Endothelial cell (in vitro differentiated cells): ENCODE measurements at regions not wholly inside any gene's neighbourhood (a gene's known extent, or its start where the extent isn't known, plus 50 kb on each side); places are given as distances from the start of the nearest gene placed in this dataset.

Source experiments
- DNase-seq: peaks from one replicate; pipeline ENCODE4 v3.0.0; 2021; ENCODE audit warnings: low spot score
- H3K27ac Mint-ChIP-seq: one replicate; pipeline ENCODE4 v1.8.0; 2021; ENCODE audit warnings: mixed read lengths, inconsistent platforms; ENCODE audit not compliant: unreplicated experiment
- H3K27me3 Mint-ChIP-seq: one replicate; pipeline ENCODE4 v1.8.0; 2021; ENCODE audit warnings: mild to moderate bottlenecking, moderate library complexity, mixed read lengths, inconsistent platforms; ENCODE audit not compliant: unreplicated experiment
- H3K36me3 Mint-ChIP-seq: one replicate; pipeline ENCODE4 v1.8.0; 2021; ENCODE audit warnings: mild to moderate bottlenecking, low read depth, mixed read lengths, inconsistent platforms; ENCODE audit not compliant: unreplicated experiment
- H3K4me1 Mint-ChIP-seq: one replicate; pipeline ENCODE4 v1.8.0; 2021; ENCODE audit warnings: mild to moderate bottlenecking, mixed read lengths, inconsistent platforms; ENCODE audit not compliant: unreplicated experiment
- H3K4me3 Mint-ChIP-seq: one replicate; pipeline ENCODE4 v1.8.0; 2021; ENCODE audit warnings: mild to moderate bottlenecking, mixed read lengths, inconsistent platforms; ENCODE audit not compliant: unreplicated experiment
- H3K9me3 Mint-ChIP-seq: one replicate; pipeline ENCODE4 v1.8.0; 2021; ENCODE audit warnings: mixed read lengths, inconsistent platforms; ENCODE audit not compliant: unreplicated experiment
- CTCF ChIP-seq: fragments of 200-600 bp; sonication (generic); IDR thresholded peaks from one replicate; pipeline ENCODE4 v1.5.0; 2021; ENCODE audit warnings: antibody characterized with exemption; ENCODE audit not compliant: unreplicated experiment

DNA sequence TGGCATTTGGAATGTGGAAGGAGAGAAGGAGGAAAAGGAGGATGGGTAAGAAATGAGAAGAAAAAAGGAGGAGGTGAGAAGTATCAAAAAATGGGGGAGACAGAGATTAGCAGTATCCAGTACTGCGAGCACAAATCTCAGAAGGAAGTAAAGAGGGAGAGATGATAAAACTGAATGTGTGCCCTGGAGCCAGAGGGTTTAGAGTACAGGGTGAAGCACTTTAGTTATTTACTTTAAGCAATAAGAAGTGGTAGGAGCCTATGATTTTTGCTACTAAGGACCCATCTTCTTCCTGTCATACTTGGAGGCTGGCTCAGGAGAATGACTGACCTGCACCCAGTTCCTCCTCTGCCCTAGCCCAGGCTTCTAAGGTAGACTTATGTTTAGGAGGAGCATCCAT lies 94.9 kb downstream of the ADRB2 start:
- no peak for DNase-seq

GRCh38 chr5:148922606-148923005 lies 96.2 kb downstream of the ADRB2 start:
- Mint-ChIP-seq H3K36me3 (no peaks in the 10 kb centered on the region), H3K27me3 (no peaks in the 10 kb centered on the region), H3K4me1 (no peaks in the 10 kb centered on the region), H3K4me3 (no peak overlapping the region), H3K27ac (no peak overlapping the region), H3K9me3 (no peaks in the 10 kb centered on the region)
- no peak for DNase-seq
- TF ChIP-seq CTCF = no peak

More for the DNA sequence above, 94.9 kb downstream of the ADRB2 start:
- no peaks in the 10 kb centered on the region for H3K4me1 Mint-ChIP-seq
- no peaks in the 10 kb centered on the region for H3K9me3 Mint-ChIP-seq
- H3K27me3 Mint-ChIP-seq = no peaks in the 10 kb centered on the region
- H3K4me3 Mint-ChIP-seq = no peak overlapping the region
- no peaks in the 10 kb centered on the region for H3K36me3 Mint-ChIP-seq
- no peak for TF ChIP-seq CTCF
- no peak overlapping the region for H3K27ac Mint-ChIP-seq

- Mint-ChIP-seq H3K27ac (no peak overlapping the region), H3K36me3 (no peaks in the 10 kb centered on the region), H3K4me1 (no peaks in the 10 kb centered on the region), H3K27me3 (no peaks in the 10 kb centered on the region), H3K4me3 (no peak overlapping the region), H3K9me3 (no peaks in the 10 kb centered on the region)
- TF ChIP-seq CTCF = no peak
- DNase-seq = no peak
Measured at GRCh38 chr5:148923023-148923422, 96.6 kb downstream of the ADRB2 start.

DNA sequence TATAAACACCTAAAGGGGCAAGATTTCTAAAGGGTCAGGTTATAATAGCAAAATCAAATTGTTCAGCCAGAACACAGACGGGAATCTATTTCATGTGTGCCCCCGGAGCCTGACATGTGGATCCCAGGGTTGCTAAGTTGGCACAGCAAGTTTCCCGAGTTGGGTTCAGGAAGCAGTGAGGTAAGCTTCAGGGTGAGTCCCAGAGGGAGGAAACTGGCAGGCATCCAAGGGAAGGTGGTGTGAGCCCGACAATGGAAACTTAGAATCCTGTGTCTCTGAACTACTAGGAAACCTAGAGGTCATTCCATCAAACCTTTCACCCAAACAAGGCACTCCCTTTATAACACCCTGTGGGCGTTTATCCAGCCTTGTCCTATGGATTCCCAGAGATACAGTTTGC lies 98.4 kb downstream of the ADRB2 start:
- Mint-ChIP-seq H3K9me3 (no peaks in the 10 kb centered on the region), H3K36me3 (no peaks in the 10 kb centered on the region), H3K27me3 (no peaks in the 10 kb centered on the region), H3K4me1 (peaks cover 4% of the 10 kb centered on the region), H3K27ac (no peak overlapping the region), H3K4me3 (no peak overlapping the region)
- DNase-seq = no peak
- TF ChIP-seq CTCF = no peak

GRCh38 chr5:148926207-148926606 lies 99.8 kb downstream of the ADRB2 start:
- DNase-seq = no peak
- no peaks in the 10 kb centered on the region for H3K27me3 Mint-ChIP-seq

More at GRCh38 chr5:148926207-148926606, 99.8 kb downstream of the ADRB2 start:
- no peak overlapping the region for H3K4me3 Mint-ChIP-seq
- H3K27ac Mint-ChIP-seq = no peak overlapping the region
- no peak for TF ChIP-seq CTCF
- H3K9me3 Mint-ChIP-seq = no peaks in the 10 kb centered on the region
- H3K4me1 Mint-ChIP-seq = peaks cover 13% of the 10 kb centered on the region
- H3K36me3 Mint-ChIP-seq = no peaks in the 10 kb centered on the region
